ENCODE measurements at regions not wholly inside any gene's neighbourhood (a gene's known extent, or its start where the extent isn't known, plus 50 kb on each side); places are given as distances from the start of the nearest gene placed in this dataset.
"Not testable (repeated sequence)": the region's sequence is repeated elsewhere in the genome, so short reads cannot be mapped to it uniquely, and the experiment has no call there.

DNA sequence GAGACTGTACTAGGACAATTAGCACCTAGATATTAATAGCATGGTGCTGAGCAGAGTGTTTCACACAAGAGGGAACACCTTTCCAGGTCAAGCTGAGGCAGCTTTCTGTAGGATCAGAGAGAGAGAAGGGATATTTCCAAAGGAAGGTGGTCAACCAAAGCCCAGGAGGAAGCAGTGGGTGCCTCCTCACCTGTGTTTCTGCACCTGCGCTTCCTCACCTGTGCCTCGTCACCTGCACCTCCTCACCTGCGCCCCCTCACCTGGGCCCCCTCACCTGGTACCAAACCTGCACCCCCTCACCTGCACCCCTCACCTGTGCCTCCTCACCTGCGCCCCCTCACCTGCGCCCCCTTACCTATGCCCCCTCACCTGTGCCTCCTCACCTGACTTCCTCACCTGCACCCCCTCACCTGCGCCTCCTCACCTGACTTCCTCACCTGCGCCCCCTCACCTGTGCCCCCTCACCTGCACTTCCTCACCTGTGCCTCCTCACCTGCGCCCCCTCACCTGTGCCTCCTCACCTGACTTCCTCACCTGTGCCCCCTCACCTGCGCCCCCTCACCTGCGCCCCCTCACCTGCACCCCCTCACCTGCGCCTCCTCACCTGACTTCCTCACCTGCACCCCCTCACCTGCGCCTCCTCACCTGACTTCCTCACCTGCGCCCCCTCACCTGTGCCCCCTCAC lies 67.9 kb downstream of the TTLL2 start:
- no peak for DNase-seq

DNA sequence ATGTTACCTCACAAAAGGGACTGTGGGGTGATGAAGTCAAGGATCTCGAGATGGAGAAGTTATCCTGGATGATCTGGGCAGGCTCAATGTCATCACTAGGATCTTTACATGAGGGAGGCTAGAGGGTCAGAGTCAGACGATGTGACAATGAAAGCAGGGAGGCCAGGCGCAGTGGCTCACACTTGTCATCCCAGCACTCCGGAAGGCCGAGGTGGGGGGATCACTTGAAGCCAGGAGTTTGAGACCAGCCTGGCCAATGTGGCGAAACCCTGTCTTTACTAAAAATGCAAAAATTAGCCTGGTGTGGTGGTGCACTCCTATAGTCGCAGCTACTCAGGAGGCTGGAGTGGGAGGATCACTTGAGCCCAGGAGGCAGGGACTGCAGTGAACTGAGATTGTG lies 68.8 kb downstream of the TTLL2 start:
- no peak for DNase-seq

DNA sequence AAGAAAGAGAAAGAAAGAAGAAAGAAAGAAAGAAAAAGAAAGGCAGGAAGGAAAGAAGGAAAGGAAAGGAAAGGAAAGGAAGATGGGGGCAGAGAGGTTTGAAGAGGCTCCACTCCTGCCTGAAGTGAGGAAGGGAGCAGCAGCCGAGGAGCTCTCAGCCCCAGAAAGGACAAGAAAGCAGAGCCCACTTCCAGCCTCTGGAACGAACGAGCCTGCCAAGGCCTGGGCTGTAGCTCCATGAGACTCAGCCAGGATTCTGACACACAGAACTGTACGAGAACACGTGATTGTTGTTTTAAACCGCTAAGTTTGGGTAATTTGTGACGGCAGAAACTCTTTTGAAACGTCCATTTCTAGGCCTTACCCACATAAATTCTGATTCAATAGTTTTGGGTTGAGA lies 69.5 kb downstream of the TTLL2 start:
- no peak for DNase-seq

DNA sequence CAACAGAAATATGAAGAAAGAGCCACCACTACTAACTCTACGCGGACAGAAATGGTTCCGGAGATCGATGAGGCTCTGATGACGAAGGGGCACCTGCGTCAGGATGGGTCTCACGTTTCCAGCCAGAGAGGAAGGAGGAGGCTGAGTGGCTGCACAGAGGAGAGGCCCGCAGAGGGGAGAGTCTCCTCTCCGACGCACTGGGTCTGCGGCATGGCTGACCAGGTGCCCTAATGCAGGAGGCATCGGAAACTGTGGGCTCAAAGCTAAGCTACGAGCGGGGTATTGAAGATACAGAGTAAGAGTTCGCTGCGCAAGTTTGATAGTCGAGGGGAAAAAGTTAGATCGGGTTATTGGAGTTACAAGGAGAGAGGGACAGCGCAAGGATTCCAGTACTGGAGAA lies 69.9 kb downstream of the TTLL2 start:
- no peak for DNase-seq

DNA sequence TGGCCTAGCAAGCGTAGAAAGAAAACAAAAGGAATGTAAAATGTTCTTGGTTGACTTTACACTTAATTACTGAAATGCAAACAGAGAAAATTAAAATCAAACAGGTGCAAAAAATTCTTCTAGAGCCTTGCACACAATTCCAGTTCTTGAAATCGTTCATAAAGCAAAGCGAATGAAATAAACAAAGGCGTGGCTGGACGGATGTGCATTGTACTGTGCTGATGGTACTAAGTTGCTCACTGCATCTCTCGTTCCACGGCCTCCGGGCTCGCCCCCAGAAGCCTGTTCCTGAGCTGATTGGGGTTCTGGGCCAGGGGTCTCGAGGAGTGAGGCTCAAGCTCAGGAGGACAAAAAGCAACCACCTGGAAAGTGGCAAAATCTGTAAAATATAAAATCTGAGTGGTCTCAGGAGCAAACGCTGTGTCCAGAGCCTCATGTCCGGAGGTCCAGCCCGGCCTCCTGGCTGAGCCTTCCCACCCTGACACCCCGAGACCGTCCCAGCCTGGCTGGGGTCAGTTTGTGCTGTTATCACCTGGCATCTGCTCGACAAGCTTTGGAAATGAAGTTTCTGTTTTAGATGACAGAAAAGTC lies 71.3 kb downstream of the TTLL2 start:
- DNase-seq = no peak

DNA sequence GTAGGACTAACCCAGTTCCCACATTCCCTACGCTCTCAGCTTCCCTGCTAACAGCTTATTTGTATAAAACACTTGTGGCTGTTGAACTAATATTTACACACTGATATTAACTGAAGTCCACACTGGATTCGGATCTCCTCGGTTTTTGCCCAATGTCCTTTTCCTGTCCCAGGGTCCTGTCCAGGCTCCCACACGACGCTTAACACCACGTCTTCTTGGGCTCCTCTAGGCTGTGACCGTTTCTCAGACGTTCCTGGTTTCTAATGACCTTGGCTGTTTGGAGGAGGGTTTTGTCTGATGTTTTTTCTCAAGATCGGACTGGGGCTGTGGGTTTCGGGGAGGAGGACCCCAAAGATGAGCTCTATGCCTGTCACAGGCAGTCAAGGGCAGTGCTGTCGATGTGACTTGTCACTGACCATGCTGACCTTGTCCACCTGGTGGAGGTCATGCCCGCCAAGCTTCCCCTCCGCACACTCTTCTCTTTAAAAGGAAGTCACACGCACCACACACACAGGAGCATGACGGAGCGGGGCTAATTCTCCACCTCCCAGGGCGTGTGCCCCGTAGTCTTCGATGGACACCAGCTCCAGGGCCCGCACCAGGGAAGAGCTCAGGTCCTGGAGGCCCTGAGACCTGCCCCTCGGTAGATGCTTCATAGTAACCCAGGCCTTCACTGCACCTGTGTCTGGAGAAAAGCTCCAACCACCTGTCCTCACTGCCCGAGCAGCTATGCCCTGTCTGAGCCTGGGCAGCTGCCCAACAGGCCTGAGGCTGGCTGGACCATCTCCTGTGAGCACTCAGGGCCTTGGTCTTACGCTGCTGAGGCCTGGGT lies 72.0 kb downstream of the TTLL2 start:
- no peak for DNase-seq

DNA sequence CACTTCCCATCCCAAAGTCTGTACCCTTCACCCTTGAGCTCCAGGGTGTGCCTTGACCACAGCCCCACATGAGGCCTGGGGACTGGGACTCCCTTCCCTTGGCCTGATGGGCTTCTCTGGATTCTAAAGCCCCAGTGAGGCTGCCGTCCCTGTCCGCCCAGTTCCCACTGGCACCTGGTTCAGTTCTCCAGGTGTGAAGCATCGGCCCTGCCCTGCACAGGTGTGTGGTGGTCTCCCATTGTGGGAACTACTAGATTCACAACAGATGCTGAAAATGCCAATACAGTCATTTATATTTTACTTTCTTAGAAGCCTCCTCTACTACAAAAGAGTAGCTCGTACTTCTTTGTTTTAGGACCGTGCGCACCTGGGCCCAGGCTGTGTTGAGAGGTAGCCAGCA lies 72.8 kb downstream of the TTLL2 start:
- no peak for DNase-seq

DNA sequence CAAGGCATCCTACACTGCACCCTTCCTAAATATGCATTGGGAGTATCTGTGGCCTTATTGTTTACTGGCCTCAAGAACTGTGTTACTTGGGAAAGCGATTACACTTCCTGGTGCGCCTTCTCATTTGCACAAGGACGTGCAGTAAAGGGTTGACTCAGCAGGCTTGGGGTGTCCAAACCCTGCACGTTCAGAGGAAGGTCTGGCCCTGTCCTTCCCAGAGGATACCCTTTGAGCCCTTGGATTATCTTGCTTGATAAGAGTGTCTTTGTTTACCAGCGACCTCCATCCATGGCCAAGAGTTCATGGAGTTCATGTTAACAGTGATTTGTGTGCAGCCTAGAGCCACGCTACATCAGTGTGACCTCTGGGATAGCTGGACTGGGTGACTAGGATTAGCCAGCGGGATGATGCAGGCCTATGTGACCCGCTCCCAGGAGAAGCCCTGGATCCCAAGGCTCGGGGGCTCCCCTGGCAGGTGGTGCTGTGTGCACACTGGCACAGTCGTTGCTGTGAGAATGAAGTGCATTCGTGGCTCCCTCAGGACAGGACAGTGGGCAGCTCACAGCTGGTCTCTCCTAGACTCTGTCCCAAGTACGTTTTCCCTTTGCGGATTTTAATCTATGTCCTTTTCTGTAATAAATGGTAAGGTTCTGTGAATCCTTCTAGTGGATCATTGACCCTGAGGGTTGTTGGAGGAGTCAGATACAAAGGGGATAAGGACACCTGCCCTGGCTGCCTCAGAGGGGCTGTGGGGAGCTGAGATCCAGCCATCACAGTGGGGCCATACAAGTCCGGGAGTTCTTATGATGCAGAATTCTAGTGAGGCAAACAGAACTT lies 73.5 kb downstream of the TTLL2 start:
- DNase-seq = no peak

DNA sequence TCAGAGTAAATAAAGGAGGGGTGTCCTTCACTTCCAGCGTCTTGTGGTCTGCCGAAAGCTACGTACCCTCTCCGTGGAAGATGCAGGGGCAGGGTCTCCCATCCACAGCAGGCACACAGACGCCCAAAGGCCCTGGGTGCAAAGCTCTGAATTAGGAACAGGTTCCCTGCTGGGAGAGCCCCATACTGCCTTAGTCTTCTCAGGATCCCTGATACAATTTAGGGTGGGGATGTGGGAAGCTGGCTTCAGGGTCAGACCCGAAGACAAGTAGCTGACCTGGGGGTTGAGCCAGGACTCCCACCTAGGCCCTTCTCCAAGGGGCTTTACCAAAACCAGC lies 74.1 kb downstream of the TTLL2 start:
- no peak for DNase-seq

DNA sequence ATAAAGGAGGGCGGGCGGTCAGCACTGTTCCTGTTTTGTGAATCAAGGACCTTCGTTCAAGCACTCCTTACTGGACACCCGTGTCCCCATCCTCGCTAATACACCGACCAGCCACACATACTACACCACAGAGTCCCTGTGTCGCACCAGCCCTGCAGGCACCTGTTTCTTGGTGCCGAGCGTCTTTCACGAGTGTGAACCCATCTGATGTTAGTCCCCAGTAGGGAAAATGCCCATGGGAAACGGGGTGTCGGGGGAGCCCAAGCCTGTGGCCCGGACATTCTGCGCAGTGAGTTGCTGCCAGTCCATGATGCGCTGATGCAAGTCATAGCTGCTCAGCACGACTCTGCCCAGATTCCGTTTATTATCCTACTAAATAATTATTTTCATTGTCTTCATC lies 74.7 kb downstream of the TTLL2 start:
- no peak for DNase-seq

DNA sequence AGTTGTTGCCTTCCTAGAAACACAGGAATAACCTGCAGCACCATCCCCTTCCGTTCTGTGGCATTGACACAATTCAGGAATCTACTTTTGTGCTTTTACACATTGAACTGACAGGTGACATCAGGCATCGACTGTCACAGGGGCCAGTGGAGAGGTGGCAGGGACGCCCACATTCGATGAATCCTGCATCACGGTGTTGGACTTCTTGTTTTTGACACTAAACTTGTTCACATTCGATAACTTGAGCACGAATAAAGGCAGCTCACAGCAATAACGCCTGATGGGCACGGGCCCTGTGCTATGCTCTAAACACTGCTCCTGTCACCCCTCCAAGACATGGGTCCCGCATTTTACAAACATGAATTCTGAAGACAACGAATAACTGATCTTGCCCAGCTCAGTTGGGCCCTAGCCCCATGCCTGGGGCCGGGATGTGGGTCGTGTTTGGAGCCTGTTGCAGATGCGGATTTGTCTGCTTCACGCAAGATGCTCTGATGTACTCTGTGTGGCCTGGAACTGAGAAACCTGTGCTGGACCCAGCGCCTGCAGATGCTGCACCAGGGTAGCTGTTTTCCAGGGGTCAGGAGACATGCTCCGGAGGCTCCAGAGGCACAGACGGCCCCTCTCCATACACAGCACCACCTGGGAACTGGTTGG lies 75.7 kb downstream of the TTLL2 start:
- no peak for DNase-seq

DNA sequence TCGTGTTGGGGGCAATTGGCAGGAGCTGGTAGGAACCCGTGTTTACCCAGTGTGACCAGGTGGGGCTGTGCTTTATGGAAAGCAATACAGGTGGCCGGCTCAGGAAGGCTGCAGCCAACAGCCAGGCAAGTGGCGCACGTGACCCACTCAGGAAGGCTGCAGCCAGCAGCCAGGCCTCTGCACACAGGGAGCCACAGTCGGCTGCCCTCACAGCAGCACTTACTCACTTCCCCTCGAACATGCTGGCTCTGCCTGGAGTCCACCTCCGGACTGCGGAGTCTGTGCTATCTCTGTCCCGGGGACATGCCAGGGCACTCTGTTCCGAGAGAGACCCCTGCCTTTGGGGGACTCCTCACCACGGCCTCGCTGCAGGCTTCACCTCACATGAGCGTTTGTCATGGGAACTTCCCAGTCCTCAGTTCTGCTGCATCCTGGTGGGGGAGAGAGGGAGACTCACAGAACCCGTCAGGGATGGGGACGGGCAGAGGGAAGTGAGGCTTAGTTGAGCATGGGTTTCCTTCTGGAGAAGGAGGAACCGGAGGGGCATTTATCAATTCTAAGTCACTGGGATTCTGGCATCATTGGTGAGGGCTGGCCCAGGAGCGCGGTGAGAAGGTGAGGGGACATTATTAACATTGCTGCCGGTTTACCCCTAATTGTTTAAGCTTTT lies 76.8 kb downstream of the TTLL2 start:
- no peak for DNase-seq

DNA sequence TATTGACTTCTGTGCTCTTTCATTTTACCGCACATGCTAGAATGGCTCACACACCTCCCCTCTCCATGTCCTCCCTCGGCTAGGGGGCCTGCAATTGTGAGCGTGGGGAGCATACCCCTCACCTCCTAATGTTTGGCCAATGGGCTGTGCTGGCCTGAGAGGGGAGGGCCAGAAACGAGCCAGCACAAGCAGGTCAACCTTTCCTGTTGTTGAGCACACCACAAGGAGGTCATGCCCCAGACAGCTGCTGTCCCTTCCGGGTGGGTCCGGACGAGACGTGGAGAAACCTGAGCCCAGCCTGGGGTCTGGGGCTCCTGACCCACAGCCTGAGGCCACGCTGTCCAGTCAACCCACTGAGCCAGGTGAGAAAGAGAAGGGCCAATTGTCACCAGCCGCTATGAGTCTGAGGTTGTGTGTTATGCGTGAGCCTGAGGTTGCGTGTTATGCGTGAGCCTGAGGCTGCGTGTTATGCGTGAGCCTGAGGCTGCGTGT lies 77.4 kb downstream of the TTLL2 start:
- DNase-seq = no peak

DNA sequence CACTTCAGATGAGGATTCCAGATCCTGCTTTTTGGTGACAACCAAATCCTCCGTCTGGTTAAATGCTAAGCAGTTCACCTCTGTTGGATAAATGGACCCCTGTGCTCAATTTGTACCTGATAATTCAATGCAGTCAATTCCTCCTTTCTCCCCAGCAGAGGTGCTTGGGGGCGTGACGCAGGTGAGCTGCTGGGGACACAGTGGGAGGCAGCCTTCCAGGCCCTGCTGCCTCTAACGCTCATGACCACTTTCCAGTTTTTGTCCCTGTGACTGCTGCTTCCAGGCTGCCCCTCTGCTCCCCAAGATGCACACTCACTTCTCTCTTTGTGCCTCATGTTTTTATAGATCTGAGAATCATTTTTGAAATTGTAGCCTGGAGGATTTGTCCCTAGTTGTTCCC lies 78.5 kb downstream of the TTLL2 start:
- DNase-seq = no peak

DNA sequence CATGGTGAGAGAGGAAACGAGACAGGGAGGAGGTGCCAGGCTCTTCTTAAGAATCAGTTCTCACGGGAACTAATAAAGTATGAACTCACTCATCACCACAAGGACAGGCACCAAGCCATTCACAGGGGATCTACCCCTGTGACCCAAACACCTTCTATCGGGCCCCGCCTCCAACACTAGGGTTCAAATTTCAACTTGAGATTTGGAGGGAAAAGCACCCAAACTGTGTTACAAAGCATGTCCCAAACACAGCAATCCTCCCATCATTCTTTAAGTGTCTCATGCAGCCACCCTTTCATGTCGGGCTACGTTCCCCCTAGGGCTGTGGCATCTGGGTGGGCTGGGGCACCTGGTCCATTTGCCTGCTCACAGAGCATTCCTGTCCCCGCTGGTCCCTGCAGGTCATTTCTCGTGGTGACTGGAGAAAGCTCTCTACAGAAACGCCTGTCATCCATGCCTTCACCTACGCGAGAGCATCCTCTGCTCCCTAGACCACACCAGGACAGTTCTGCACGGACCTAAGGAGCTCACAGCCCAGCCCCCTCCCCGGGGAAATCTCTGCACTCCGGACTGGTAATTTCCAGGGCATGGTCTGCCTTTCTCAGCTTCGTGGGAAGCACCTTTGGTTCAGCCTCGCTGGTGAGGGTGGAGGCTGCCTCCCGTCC lies 79.6 kb downstream of the TTLL2 start:
- no peak for DNase-seq

DNA sequence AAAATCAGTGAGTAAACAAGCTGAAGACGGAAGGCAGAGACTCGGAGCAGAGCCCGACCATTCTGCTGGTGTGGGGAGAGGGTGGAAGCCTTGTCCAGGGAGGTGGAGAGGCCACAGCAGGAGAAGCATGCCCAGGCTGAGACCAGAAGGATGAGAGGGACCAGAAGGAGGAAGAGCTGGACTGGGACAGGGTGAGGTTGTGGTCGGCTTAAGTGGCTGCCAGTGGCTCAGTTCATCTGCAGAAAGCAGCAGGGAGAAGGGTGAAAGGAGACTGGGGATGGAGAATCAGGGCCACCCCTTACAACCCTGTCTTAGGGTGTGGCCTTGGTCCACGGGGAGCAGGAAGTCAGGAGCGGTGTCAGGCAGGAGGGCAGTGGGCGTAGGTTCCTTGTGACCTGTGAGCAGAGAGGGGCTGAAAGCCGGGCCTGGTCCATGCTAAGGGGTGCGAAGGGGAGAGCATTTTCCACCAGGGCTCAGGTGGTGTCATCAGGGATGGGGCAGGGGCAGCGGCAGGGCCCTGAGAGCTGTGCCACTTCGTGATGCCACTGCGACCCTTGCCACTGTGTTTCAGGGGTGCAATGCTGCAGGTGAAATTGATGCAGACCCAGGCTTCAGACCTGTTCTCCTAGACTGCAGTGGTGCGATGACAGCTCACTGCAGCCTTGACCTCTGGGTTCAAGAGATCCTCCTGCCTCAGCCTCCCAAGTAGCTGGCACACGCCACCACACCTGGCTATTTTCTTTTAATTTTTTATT lies 81.1 kb downstream of the TTLL2 start:
- DNase-seq = no peak

DNA sequence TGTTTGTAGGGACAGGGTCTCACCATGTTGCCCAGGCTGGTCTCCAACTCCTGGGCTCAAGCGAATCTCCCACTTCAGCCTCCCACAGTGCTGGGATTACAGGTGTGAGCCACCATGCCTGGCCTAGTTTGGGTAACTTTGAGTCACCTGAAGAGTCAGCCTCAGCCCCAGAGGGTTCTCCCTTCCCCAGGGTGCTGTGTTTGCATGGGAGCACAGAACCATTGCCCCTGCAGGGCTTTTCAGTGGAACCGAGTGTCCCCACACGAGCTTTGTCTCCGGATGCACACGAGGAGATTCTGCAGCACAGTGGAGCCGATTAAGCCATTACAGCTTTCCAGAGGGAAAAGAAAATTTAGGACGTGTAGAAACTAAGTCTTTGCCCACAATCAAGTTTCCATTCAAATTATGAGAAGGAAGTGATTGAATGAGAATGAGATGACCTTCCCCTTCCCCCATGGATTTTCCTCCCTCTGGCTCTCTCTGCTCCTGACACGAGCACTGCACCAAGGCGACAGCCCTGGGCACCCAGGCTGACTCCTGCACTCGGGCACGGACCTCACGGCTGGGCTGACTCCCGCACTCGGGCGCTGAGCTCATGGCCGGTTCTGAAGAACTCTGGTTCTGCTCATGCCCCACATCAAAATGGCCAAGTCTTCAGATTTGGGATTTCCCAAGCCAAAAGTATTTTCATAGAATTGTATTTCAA lies 81.8 kb downstream of the TTLL2 start:
- DNase-seq = not testable (repeated sequence)

DNA sequence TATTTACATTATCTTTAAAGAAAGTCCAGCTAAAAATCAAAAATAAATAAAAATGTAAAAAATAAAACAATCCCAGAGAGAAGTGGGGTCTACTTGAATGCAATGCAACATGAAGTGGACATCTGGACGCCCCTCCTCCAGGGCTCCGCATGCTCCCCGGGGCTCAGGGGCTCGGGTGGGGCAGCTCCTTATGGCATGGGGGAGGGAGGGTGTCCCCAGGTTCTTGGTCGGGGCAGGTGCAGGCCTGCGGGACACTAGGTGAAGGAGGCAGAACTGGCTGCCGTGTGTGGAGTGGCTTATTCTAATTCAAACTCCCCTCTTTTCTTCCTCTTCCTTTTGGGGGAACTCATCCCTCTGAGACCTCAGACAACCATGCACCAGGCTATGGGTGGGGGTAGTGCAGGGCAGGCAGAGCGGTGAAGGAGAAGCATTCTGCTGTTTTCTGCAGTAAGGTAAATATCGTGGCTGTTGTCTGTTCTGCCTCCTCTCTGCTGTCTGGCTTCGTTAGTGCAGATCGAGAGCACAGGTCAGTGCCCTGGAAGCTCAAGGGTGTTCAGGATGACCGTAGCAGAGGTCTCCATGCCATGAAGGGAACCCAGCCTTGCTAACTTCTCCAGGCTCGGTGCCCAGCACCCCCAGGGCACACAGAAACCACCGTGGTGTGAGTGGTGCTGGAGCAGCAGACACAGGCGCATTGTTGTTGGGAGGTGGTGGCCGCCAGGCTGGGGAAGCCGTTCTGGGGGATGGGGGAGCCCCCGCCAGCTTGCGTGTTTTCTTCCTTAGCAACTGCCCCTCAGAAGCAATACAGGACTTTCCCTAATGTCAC lies 82.6 kb downstream of the TTLL2 start:
- DNase-seq = no peak

DNA sequence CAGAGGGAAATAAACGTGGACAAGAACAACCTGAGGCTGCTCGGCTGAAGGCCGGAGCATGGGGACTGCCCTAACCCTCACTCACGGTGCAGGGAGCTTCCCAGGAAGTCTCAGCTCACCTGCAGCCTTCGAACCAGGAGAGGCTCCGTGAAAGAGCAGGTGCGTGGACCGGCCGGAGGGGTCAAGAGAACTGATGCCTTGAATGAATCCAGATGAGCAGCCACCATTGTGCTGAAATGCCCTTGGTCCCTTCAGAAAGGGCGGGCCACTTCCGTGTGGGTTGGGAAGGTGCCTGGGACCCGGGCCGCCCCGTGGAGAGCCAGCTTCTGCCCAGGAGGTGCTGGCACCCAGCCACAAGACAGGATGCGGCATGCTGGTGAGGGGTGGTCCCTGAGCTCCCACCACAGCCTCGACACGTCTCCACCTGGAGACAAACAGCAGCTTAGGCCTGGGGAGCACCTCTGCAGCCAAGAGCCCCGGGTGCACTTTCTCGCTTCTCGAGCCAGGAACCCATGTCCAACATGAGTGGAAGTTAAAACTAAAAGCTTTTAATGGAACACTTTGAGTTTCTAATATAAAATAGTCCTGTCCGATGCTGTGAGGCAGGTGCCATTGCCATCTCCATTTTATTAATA lies 83.5 kb downstream of the TTLL2 start:
- no peak for DNase-seq

All from DMS 273 treated with DMSO at 0.1 percent for 48 hours (cell line).